Lung (tissue), 11 donors: ENCODE measurements at regions not wholly inside any gene's neighbourhood (a gene's known extent, or its start where the extent isn't known, plus 50 kb on each side); places are given as distances from the start of the nearest gene placed in this dataset.

ENCODE experiments used
- ATAC-seq: fragments of 200-7000 bp; cut with Tn5 transposase; one replicate; pipeline ENCODE4 v1.9.1; 2020; ENCODE audit warnings: moderate number of reproducible peaks; ENCODE audit not compliant: insufficient read depth, low FRiP score
- DNase-seq, 3 donors: peaks; one replicate each; pipeline ENCODE4 v3.0.0-alpha.2; 2013 to 2017
- H3K27ac ChIP-seq, 2 donors: one replicate each; pipeline ENCODE4 v1.5.1; 2013; ENCODE audit warnings: mild to moderate bottlenecking in 2 of 2, moderate library complexity in 2 of 2, control low read depth in 1 of 2, inconsistent platforms in 1 of 2, low read depth in 1 of 2, low read length in 1 of 2
- H3K27me3 ChIP-seq, 3 donors: one replicate each; pipeline ENCODE4 v1.5.1; 2013; ENCODE audit warnings: low read length in 2 of 3; ENCODE audit not compliant: control insufficient read depth in 3 of 3, insufficient read depth in 3 of 3
- H3K36me3 ChIP-seq, 4 donors: one replicate each; pipeline ENCODE4 v1.5.1; 2013; ENCODE audit warnings: low read length in 4 of 4, mild to moderate bottlenecking in 1 of 4, moderate library complexity in 1 of 4; ENCODE audit not compliant: control insufficient read depth in 4 of 4, insufficient read depth in 4 of 4
- H3K4me1 ChIP-seq, 5 donors: one replicate each; pipeline ENCODE4 v1.5.1; 2013; ENCODE audit warnings: low read length in 5 of 5, mild to moderate bottlenecking in 2 of 5, moderate library complexity in 1 of 5; ENCODE audit not compliant: control insufficient read depth in 5 of 5, insufficient read depth in 5 of 5
- H3K4me3 ChIP-seq: one replicate; pipeline ENCODE4 v1.5.1; 2013; ENCODE audit warnings: mild to moderate bottlenecking, control low read depth, moderate library complexity
- H3K9ac ChIP-seq, 2 donors: one replicate each; pipeline ENCODE4 v1.5.1; 2013; ENCODE audit warnings: low read length in 2 of 2, control low read depth in 1 of 2; ENCODE audit not compliant: insufficient read depth in 1 of 2
- H3K9me3 ChIP-seq, 4 donors: one replicate each; pipeline ENCODE4 v1.5.1; 2013; ENCODE audit warnings: low read length in 3 of 4, mild to moderate bottlenecking in 1 of 4, moderate library complexity in 1 of 4; ENCODE audit not compliant: control insufficient read depth in 4 of 4, insufficient read depth in 3 of 4
- whole genome bisulfite sequencing, 2 donors: extraction: QIAGEN DNeasy Blood & Tissue Kit; methylation state at CpG; one replicate each; pipeline ENCODE4 v1.1.7; 2013; 5-methylcytosine and 5-hydroxymethylcytosine counted together
- TF ChIP-seq, protein P1 (sequence below): IDR thresholded peaks from 2 replicates; pipeline ENCODE4 v1.5.1; 2012; ENCODE audit warnings: mild to moderate bottlenecking; ENCODE audit errors: control extremely low read depth, extremely low read depth
- donor health status: control.
- donor health status: control.
- donor health status: Bipolar disorder and iron deficiency.
- donor health status: healthy.
- donor health status: DM: yes; HTN: yes; CAD: no.

DNA sequence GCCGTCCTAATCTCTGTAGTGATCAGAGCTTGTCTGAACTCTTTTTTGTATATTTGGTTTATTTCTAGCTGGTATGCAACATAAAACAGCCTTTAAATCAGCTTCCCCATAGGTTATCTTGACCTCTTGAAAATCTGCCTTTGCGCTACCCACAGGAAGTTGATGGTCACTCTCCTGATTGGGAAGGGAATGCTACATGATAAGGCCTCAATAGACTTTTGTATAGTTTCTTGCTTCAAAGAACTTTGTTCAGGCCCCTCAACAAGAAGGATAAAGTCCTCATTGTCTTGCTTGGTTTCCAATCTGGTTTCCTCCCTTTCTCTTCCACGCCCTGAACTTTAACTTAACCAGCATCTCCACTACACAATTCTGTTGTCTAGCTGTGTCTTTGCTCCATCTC lies 95.4 kb upstream of the TENT5A start:
- Histone ChIP-seq H3K27me3 (no peaks in the 10 kb centered on the region), H3K4me3 (no peak overlapping the region), H3K36me3 (no peaks in the 10 kb centered on the region), H3K27ac (no peak overlapping the region), H3K4me1 (peaks cover 0 to 5% (median 0%) of the 10 kb centered on the region in 5 donors), H3K9me3 (peaks cover 0 to 1% (median 0%) of the 10 kb centered on the region in 4 donors), H3K9ac (no peak overlapping the region)
- 89% methylated on average over 3 of the region's 3 CpGs for WGBS, 2 donors
- DNase-seq (no peak), ATAC-seq (no peak)
- TF ChIP-seq, protein P1, sequence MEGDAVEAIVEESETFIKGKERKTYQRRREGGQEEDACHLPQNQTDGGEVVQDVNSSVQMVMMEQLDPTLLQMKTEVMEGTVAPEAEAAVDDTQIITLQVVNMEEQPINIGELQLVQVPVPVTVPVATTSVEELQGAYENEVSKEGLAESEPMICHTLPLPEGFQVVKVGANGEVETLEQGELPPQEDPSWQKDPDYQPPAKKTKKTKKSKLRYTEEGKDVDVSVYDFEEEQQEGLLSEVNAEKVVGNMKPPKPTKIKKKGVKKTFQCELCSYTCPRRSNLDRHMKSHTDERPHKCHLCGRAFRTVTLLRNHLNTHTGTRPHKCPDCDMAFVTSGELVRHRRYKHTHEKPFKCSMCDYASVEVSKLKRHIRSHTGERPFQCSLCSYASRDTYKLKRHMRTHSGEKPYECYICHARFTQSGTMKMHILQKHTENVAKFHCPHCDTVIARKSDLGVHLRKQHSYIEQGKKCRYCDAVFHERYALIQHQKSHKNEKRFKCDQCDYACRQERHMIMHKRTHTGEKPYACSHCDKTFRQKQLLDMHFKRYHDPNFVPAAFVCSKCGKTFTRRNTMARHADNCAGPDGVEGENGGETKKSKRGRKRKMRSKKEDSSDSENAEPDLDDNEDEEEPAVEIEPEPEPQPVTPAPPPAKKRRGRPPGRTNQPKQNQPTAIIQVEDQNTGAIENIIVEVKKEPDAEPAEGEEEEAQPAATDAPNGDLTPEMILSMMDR, result no peak

DNA sequence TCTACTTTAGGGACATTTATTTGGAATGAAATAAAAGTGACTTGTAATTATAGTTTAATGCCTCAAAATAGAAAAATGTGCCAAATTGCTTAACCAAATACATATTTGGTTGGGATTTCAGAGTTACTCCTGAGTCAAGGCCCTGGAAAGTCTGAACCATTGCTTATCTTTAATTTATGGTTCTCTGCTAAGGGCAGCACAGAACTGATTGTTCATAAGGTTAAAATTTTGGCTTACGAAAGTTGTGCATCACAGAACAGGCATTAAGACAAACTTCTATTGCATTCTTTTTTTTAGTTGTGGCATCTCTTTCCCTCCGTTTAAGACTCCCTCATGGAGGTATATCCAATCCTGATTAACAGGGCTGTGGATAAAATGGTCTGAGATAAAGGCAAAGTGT lies 92.2 kb upstream of the TENT5A start:
- TF ChIP-seq, protein P1, result no peak
- Histone ChIP-seq H3K9me3 (peaks cover 0 to 1% (median 0%) of the 10 kb centered on the region in 4 donors), H3K27me3 (no peaks in the 10 kb centered on the region), H3K36me3 (no peaks in the 10 kb centered on the region), H3K9ac (no peak overlapping the region), H3K4me3 (no peak overlapping the region), H3K27ac (no peak overlapping the region), H3K4me1 (peaks cover 0 to 5% (median 0%) of the 10 kb centered on the region in 5 donors)
- no peak for DNase-seq
- 72 to 82% methylated on average over 2 of the region's 2 CpGs for WGBS, 2 donors
- ATAC-seq, result no peak

DNA sequence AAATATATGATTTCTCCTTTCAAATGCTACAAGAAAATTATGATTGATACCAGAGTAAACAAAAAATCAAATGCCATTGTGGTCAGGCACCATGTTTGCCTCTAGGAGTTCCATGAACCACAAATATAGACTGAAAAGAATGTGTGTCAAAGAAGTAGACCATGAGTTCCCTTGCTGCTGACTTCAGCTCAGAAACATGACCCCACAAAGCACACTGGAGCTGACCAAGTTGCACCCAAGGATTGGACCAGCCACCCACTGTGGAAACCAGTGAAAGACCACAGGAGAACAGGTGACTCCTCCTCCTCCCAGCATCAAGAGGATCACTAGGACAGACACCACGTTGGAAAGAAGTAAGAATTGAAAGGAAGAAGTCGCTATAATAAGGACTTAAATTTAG lies 90.8 kb upstream of the TENT5A start:
- Histone ChIP-seq H3K9me3 (peaks cover 0 to 1% (median 0%) of the 10 kb centered on the region in 4 donors), H3K27ac (no peak overlapping the region), H3K9ac (no peak overlapping the region), H3K4me1 (peaks cover 0 to 5% (median 0%) of the 10 kb centered on the region in 5 donors), H3K27me3 (no peaks in the 10 kb centered on the region), H3K36me3 (no peaks in the 10 kb centered on the region), H3K4me3 (no peak overlapping the region)
- DNase-seq, result no peak
- TF ChIP-seq, protein P1, result no peak
- ATAC-seq, result no peak
- WGBS, 2 donors, result 27 to 29% methylated on average over 2 of the region's 2 CpGs

DNA sequence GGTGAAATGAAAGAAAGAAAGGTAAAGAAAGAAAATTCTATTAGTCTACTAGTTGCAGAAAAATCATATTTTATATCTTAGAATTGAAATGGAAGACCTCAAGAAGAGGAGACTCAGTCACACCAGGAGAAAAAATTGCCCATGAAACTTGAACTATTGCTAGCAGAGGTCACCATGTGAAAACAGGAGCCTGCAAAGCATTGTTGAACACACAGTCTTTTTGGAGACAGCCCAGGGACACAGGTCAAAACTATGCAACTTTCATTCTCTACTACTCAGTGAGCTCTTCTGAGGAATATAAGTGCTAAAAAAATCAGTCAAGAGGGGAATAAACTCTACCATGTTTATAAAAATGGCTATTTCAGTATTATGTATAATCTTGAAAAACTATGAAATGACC lies 89.8 kb upstream of the TENT5A start:
- Histone ChIP-seq H3K4me3 (no peak overlapping the region), H3K27me3 (no peaks in the 10 kb centered on the region), H3K9me3 (no peaks in the 10 kb centered on the region), H3K9ac (no peak overlapping the region), H3K4me1 (peaks cover 0 to 5% (median 0%) of the 10 kb centered on the region in 5 donors), H3K36me3 (no peaks in the 10 kb centered on the region), H3K27ac (no peak overlapping the region)
- TF ChIP-seq, protein P1, result no peak
- DNase-seq (no peak), ATAC-seq (no peak)
